ENCODE measurements at regions not wholly inside any gene's neighbourhood (a gene's known extent, or its start where the extent isn't known, plus 50 kb on each side); places are given as distances from the start of the nearest gene placed in this dataset.

DNA sequence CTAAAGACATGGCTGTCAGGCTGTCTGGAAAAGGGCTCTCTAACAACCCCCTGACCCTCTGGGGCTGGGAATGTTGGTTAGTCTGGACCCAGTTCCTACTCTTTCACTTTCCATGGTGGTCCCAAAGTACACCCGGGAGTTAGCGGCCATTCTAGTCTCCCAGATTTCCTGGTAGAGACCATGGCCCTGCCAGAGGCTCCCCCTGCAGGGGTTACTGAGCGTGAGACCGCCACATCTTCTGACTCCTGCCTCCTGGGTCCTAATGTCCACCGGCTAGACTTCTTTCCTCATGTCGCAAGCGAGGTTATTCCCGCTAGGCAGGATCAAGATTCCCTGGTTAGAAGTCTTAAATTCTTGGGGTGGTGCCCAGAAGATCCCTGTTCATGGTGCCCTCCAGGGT is 540.0 kb upstream of the ROBO1 start:
- TF ChIP-seq, protein P1, sequence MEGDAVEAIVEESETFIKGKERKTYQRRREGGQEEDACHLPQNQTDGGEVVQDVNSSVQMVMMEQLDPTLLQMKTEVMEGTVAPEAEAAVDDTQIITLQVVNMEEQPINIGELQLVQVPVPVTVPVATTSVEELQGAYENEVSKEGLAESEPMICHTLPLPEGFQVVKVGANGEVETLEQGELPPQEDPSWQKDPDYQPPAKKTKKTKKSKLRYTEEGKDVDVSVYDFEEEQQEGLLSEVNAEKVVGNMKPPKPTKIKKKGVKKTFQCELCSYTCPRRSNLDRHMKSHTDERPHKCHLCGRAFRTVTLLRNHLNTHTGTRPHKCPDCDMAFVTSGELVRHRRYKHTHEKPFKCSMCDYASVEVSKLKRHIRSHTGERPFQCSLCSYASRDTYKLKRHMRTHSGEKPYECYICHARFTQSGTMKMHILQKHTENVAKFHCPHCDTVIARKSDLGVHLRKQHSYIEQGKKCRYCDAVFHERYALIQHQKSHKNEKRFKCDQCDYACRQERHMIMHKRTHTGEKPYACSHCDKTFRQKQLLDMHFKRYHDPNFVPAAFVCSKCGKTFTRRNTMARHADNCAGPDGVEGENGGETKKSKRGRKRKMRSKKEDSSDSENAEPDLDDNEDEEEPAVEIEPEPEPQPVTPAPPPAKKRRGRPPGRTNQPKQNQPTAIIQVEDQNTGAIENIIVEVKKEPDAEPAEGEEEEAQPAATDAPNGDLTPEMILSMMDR (IDR thresholded peaks at IDR 0.05), result no peak
- TF ChIP-seq POLR2A (IDR thresholded peaks at IDR 0.05), result no peak
